ENCODE measurements at regions not wholly inside any gene's neighbourhood (a gene's known extent, or its start where the extent isn't known, plus 50 kb on each side); places are given as distances from the start of the nearest gene placed in this dataset.
"Not testable (repeated sequence)": the region's sequence is repeated elsewhere in the genome, so short reads cannot be mapped to it uniquely, and the experiment has no call there.

DNA sequence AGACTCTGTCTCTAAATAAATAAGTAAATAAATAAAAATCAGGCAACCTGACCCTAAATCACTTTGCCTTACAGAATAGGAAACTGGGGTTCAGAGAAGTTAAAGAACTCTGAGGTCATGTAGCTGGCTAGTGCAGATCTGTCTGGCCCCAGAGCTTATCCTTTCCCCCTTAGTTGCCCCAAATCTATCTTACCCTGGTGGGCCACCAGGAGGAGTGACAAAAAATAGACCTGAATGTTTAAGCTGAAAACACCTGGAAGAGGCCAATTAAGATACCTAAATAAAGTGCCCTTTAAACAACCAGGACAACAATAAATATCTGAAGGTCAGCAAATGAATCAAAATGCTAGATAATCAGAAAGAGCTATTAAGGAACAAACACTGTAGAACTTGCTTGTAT is 59.7 kb downstream of the TEX35 start:
- H3K4me1 Mint-ChIP-seq: peaks cover 15% of the 10 kb centered on the region
- no peak overlapping the region for H3K27ac Mint-ChIP-seq
- H3K27me3 Mint-ChIP-seq: peaks cover 6% of the 10 kb centered on the region
- no peaks in the 10 kb centered on the region for H3K36me3 Mint-ChIP-seq (ENCODE audit: low read depth)
- ATAC-seq (no peak), DNase-seq (no peak)
- H3K9me3 Mint-ChIP-seq: no peaks in the 10 kb centered on the region
- no peak overlapping the region for H3K4me3 Mint-ChIP-seq

DNA sequence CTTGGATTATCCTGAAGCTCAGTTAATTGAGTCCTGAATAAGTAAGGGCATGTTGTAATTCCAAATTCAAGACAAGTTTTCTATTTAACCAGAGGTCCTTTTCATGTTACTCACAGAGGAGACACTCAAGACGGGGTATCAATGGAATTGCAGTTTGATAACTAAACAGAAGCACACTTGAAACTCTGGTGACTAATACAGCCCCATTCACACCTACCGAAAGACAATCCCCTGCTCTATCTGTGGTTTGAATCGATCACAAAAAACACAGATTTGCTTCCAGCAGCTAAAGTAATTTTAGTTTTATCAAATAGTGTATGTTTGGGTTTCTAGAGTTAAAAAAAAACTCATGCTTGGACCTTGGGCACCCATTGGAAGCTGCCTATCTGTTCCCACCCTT is 60.4 kb downstream of the TEX35 start:
- no peak overlapping the region for H3K27ac Mint-ChIP-seq

DNA sequence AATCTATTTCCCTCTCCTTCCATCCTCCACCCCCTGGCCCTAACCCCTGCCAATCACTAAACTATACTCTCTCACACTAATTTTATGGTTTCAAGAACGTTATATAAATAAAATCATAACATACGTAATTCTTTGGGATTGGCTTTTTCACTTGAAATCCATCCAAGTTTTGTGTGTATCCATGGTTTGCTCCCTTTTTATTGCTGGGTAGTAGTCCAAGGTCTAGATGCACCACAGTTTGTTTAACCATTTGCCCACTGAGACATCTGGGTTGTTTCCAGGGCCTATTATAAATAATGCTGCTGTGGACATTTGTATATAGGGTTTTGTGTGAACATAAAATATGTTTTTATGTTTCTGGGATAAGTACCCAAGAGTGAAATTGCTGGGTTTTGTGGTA is 61.4 kb downstream of the TEX35 start:
- no peak for DNase-seq
- no peaks in the 10 kb centered on the region for H3K36me3 Mint-ChIP-seq (ENCODE audit: low read depth)
- no peak overlapping the region for H3K4me3 Mint-ChIP-seq
- H3K9me3 Mint-ChIP-seq: no peaks in the 10 kb centered on the region
- H3K4me1 Mint-ChIP-seq: peaks cover 13% of the 10 kb centered on the region
- no peak for ATAC-seq
- H3K27ac Mint-ChIP-seq: no peak overlapping the region
- H3K27me3 Mint-ChIP-seq: peaks cover 3% of the 10 kb centered on the region

More for the DNA sequence above, 60.4 kb downstream of the TEX35 start:
- Mint-ChIP-seq H3K36me3 (ENCODE audit: low read depth) (no peaks in the 10 kb centered on the region), H3K4me3 (no peak overlapping the region), H3K4me1 (peaks cover 14% of the 10 kb centered on the region), H3K27me3 (peaks cover 4% of the 10 kb centered on the region), H3K9me3 (no peaks in the 10 kb centered on the region)
- ATAC-seq (peak; percentile 54), DNase-seq (no peak)

DNA sequence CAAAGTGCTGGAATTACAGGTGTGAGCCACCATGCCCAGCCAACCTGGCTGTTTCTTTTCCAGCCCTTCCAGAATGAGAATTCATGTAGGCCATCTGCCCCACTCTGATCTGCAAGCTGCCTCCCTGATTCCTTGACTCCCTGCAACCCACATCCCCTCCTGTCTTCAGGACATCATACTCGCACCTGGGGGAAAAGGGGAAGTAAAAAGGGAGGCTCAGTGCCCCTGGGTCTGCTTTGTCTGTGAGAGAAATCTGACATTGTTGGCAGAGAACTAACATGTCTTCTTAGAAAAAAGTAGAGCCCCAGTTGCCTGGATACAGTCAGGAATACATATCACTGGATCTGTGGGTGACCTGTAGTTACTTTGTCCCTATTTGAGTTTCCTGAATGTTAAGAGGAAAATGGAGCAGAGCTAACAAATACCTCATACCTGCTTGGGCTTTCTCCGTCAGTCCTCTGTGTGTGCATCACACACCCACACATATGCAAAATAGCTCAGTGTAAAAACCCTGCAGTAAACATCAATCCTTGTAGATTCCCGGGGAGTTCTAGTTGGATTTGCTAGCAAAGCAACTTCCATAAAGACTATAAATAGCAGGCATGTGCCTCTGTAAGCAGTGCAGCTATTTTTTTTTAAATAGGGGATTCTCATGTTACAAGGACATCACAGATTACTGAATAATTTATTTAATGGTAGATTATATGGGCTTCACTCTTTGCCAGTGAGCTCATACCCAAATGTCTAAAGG is 62.9 kb downstream of the TEX35 start:
- H3K27ac Mint-ChIP-seq: no peak overlapping the region
- no peaks in the 10 kb centered on the region for H3K36me3 Mint-ChIP-seq (ENCODE audit: low read depth)
- H3K4me3 Mint-ChIP-seq: no peak overlapping the region
- ATAC-seq (no peak), DNase-seq (no peak)
- H3K27me3 Mint-ChIP-seq: peaks cover 3% of the 10 kb centered on the region
- H3K4me1 Mint-ChIP-seq: peaks cover 13% of the 10 kb centered on the region
- H3K9me3 Mint-ChIP-seq: no peaks in the 10 kb centered on the region

DNA sequence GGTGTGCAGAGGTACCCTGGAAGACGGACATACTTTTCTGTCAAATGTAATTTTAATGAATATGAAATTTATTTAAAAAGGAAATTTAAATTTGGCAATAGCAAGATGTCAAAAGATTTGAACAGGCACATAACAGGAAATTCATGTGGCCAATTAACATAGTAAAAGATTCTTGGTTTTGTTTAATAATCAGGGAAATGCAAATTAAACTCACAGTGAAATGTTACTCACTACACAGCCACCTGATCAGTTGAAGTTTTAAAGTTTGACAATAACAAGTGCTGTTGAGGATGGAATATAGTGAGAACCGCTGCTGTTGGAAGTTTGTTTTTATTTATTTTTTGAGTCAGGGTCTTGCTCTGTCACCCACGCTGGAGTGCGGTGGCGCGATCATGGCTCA is 63.9 kb downstream of the TEX35 start:
- Mint-ChIP-seq H3K36me3 (ENCODE audit: low read depth) (no peaks in the 10 kb centered on the region), H3K4me1 (peaks cover 15% of the 10 kb centered on the region), H3K9me3 (no peaks in the 10 kb centered on the region), H3K27me3 (peaks cover 1% of the 10 kb centered on the region), H3K27ac (no peak overlapping the region), H3K4me3 (no peak overlapping the region)
- no peak for ATAC-seq
- DNase-seq: no peak

DNA sequence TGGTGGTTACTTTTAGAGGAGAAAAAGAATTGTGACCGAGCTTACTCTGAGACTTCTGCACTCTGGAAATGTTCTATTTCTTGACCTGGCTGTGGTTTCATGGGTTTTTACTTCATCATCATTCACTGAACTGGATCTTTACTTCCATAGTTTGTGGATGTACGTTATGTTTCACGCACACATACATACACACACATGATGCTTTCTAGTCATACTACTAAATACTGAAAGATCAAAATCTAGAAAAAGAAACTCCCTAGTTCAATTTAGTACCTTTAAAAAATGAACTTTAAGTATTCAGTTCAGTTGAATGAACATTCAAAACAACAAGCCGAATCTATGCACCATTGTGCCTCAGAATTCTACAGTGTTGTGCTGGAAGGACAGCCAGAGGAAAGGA is 65.0 kb downstream of the TEX35 start:
- Mint-ChIP-seq H3K36me3 (ENCODE audit: low read depth) (no peaks in the 10 kb centered on the region), H3K27ac (no peak overlapping the region), H3K27me3 (no peaks in the 10 kb centered on the region), H3K4me3 (no peak overlapping the region), H3K4me1 (peaks cover 19% of the 10 kb centered on the region), H3K9me3 (no peaks in the 10 kb centered on the region)
- no peak for DNase-seq
- ATAC-seq: no peak

DNA sequence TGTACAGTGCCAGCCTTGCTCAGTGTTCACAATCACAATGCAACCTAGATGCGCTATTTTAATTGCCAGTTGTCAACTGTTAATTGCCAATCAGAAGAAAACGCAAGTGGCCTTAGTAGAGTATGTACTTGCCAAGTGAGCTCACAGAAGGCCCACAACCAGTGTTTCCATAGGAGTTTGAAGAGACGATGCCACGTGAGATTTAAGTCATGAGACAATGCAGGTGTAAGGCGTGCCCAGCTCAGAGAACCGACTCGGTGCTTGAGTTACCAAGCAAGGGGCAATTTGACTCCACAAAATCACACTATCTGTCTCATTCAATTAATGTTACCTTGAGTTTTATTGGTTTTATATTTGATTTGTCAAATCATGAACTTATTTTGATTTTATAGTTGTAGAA is 65.6 kb downstream of the TEX35 start:
- DNase-seq: no peak
- ATAC-seq: no peak
- Mint-ChIP-seq H3K9me3 (no peaks in the 10 kb centered on the region), H3K36me3 (ENCODE audit: low read depth) (no peaks in the 10 kb centered on the region), H3K27ac (no peak overlapping the region), H3K4me1 (peaks cover 17% of the 10 kb centered on the region), H3K27me3 (no peaks in the 10 kb centered on the region), H3K4me3 (no peak overlapping the region)

DNA sequence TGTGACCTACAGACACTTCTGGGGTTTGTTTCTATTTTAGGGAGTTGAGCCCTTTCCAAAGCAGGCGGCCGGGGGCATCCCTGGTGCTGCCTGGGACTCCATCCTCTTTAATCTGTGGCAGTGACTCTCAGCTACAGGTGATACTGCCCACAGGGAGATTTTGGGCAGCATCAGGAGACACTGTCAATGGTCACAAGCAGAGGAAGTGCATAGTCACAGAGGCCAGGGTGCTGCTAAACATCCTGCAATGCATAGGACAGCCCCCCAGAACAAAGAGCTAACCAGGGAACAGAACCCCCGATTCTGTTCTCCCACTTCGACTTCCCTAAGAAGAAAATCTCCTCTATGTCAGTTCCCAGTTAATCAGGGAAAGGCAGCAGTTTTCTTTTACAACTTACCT is 66.2 kb downstream of the TEX35 start:
- Mint-ChIP-seq H3K4me3 (no peak overlapping the region), H3K36me3 (ENCODE audit: low read depth) (no peaks in the 10 kb centered on the region), H3K4me1 (peaks cover 17% of the 10 kb centered on the region), H3K9me3 (no peaks in the 10 kb centered on the region), H3K27ac (no peak overlapping the region), H3K27me3 (no peaks in the 10 kb centered on the region)
- ATAC-seq: no peak
- no peak for DNase-seq

DNA sequence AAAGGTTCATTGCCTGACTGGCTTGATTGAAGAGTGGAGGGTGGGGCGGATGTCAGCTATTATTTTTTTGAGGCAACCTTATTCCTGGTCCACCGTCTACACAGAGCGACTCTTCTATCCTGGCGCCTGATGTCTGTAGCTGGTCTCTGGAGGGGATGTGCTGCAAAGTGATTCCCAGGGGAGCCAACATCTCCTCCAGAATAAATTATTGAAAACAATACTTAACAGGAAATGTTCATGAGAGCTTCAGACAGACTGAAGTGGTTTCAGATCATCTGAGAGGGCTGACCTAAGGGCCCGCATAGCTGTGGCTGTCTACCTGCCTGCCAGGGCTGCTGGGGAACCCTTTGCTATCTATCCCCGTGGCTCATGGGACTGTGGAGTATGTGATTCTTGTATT is 66.7 kb downstream of the TEX35 start:
- Mint-ChIP-seq H3K27me3 (no peaks in the 10 kb centered on the region), H3K36me3 (ENCODE audit: low read depth) (no peaks in the 10 kb centered on the region), H3K27ac (peak overlapping the region; percentile 39), H3K9me3 (no peaks in the 10 kb centered on the region), H3K4me3 (no peak overlapping the region), H3K4me1 (peaks cover 17% of the 10 kb centered on the region)
- DNase-seq (no peak), ATAC-seq (no peak)

DNA sequence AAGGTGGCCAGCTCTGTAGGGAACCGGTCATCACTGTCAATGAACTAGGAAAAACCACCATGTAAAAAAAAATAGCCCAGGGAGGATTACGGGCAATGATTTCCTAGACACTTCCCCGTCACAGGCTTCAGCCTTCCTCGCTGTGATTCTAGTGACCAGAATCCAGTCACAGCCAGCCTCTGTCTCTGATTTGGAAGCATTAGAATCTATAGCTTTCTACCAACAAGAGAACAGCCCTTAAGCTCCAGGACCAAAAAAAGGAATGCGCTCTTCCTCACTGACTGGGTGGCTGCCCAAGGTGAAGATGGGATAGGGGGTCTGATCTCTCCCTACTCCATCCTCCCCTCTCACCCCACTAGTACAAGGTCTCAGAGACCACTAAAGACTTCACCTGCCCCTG is 67.2 kb downstream of the TEX35 start:
- H3K4me3 Mint-ChIP-seq: no peak overlapping the region
- peaks cover 17% of the 10 kb centered on the region for H3K4me1 Mint-ChIP-seq
- H3K27ac Mint-ChIP-seq: peak overlapping the region; percentile 39
- ATAC-seq (no peak), DNase-seq (no peak)
- H3K27me3 Mint-ChIP-seq: no peaks in the 10 kb centered on the region
- no peaks in the 10 kb centered on the region for H3K36me3 Mint-ChIP-seq (ENCODE audit: low read depth)
- H3K9me3 Mint-ChIP-seq: no peaks in the 10 kb centered on the region

DNA sequence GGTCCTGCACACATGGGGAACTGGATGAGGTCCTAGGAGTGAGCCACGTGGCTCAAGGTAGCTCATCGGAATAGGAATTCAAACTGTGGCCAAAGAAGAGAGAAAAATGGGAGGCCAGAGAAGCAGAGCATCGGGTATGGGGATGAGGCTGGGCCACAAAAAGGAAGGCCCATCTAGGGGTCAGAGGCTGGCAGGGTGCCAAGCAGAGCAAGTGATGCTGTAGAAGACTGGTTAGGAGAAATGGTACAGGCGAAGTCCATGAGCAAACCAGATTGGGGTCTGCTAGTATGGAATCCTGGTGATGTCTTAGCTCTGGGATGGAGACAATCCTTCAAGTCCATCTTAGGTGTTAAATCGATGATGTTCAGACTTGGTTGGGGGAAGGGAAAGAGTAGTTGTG is 68.0 kb downstream of the TEX35 start:
- Mint-ChIP-seq H3K4me3 (no peak overlapping the region), H3K9me3 (no peaks in the 10 kb centered on the region), H3K27ac (no peak overlapping the region), H3K4me1 (peaks cover 11% of the 10 kb centered on the region), H3K27me3 (no peaks in the 10 kb centered on the region), H3K36me3 (ENCODE audit: low read depth) (no peaks in the 10 kb centered on the region)
- no peak for ATAC-seq
- no peak for DNase-seq

DNA sequence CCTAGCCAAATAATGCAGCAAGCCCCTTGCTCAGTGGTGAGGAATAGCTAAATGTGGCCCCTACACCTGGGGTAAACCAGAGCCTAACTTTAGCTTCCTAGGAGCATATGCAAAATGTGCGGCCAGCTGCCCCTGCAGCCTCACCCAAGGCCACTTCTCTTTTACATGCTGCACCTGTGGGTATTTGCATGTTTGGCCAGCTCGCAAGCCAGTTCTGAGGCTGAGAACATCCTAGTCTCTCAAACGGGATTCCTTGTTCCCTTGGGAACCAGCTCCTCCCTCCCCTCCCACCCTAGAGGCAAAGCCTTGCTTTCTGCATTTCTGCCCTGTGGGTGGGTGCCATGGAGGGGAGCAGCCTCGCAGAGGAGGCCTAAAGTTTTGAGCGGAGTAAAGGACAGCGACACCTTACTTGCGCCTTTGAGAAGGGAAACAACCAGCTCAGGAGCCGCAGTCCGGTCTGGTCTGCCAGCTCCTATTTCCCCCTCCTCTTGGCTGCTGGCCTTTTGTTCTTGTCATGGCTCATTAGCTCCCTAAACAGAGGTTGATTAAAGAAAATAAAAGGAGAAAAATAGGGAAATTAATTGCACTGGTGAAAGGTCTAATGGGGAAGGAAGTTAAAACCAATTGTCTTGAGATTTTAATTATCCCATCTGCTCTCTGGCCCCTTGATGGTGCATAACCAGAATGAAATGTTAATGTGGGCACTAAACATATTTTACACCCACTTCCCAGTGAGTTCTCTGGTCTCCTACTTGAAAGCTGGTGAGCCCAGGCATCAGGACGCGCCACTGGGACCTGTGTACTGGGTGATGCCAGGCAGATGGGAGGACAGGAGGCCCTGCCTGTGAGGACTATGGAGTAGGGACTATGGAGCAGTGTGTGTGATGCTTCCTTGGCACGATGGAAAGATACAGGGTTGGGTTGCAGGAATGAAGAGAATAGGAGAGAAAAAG is 68.7 kb downstream of the TEX35 start:
- H3K36me3 Mint-ChIP-seq (ENCODE audit: low read depth): no peaks in the 10 kb centered on the region
- H3K4me3 Mint-ChIP-seq: no peak overlapping the region
- H3K27ac Mint-ChIP-seq: peak overlapping the region; percentile 34
- no peaks in the 10 kb centered on the region for H3K9me3 Mint-ChIP-seq
- H3K27me3 Mint-ChIP-seq: no peaks in the 10 kb centered on the region
- ATAC-seq: no peak
- H3K4me1 Mint-ChIP-seq: peaks cover 8% of the 10 kb centered on the region
- DNase-seq: no peak

DNA sequence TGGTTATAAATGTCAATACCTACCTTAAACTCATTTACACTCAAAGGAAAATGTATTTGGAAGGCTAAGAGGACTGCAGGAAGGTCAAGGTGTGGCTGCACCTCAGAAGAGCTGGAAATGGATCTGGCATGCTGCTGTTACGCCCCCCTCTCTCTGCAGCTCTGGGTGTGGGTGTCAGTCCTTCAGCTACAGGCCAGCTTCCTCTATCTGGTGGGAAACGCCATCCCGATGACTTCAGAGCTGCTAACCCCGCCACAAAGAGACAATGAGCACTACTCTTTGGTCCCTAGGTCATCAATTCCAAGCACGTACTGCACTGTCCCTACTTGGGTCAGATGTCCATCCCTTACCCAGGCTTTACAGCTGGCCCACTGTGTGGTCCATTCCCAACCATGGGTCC is 74.2 kb downstream of the TEX35 start:
- Mint-ChIP-seq H3K4me3 (no peak overlapping the region), H3K27ac (no peak overlapping the region), H3K27me3 (peaks cover 10% of the 10 kb centered on the region), H3K36me3 (ENCODE audit: low read depth) (no peaks in the 10 kb centered on the region), H3K9me3 (peaks cover 9% of the 10 kb centered on the region), H3K4me1 (peaks cover 7% of the 10 kb centered on the region)
- ATAC-seq: no peak
- DNase-seq: no peak

DNA sequence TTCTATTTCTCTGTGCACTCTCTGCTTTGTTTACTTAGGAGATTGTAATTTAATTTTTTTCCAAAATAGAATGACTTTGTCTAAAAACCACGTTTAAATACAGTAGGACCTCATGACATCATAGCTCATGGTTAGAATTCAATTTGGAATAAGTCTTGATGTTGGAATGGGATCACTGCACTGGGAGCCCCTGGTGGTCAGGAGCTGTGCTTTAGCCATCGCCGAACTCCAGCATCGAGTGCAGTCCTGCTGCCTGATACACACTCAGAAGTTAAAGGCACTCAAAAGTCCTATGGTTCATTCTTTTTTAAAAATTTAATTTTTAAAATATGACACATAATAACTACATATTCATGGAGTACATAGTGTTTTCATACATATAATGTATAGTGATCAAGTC is 75.1 kb downstream of the TEX35 start:
- H3K27me3 Mint-ChIP-seq: peaks cover 10% of the 10 kb centered on the region
- DNase-seq (no peak), ATAC-seq (no peak)
- H3K9me3 Mint-ChIP-seq: peaks cover 9% of the 10 kb centered on the region
- H3K36me3 Mint-ChIP-seq (ENCODE audit: low read depth): no peaks in the 10 kb centered on the region
- H3K4me1 Mint-ChIP-seq: peaks cover 5% of the 10 kb centered on the region
- no peak overlapping the region for H3K4me3 Mint-ChIP-seq
- no peak overlapping the region for H3K27ac Mint-ChIP-seq

DNA sequence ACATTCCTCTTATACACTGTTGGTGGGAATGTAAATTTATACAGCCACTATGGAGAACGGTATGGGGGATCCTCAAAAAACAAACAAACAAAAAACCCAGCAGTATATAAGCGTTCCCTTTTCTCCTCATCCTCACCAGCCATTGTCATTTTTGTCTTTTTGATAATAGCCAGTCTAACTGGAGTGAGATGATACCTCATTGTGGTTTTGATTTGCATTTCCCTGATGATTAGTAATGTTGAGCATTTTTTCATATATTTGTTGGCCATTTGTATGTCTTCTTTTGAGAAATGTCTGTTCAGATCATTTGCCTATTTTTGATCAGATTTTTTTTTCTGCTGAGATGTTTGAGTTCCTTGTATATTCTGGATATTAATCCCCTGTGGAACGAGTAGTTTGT is 76.1 kb downstream of the TEX35 start:
- not testable (repeated sequence) for H3K27ac Mint-ChIP-seq; H3K4me3 Mint-ChIP-seq; H3K9me3 Mint-ChIP-seq; H3K36me3 Mint-ChIP-seq (ENCODE audit: low read depth); H3K27me3 Mint-ChIP-seq; DNase-seq; ATAC-seq; H3K4me1 Mint-ChIP-seq
